Activated naive CD4-positive, alpha-beta T cell treated with anti-CD3 and anti-CD28 coated beads, Interleukin-2, amount 50 U/mL, for 24 hours (primary cell): ENCODE measurements at regions not wholly inside any gene's neighbourhood (a gene's known extent, or its start where the extent isn't known, plus 50 kb on each side); places are given as distances from the start of the nearest gene placed in this dataset.

Source experiments
- H3K27ac Mint-ChIP-seq: one replicate; pipeline ENCODE4 v1.8.0; 2021; ENCODE audit warnings: mild to moderate bottlenecking, mixed read lengths
- H3K27me3 Mint-ChIP-seq: one replicate; pipeline ENCODE4 v1.8.0; 2021; ENCODE audit warnings: mixed read lengths
- H3K36me3 Mint-ChIP-seq: one replicate; pipeline ENCODE4 v1.8.0; 2021; ENCODE audit warnings: mixed read lengths
- H3K4me1 Mint-ChIP-seq: one replicate; pipeline ENCODE4 v1.8.0; 2021; ENCODE audit warnings: mixed read lengths
- H3K4me3 Mint-ChIP-seq: one replicate; pipeline ENCODE4 v1.8.0; 2021; ENCODE audit warnings: mild to moderate bottlenecking, mixed read lengths
- H3K9me3 Mint-ChIP-seq: one replicate; pipeline ENCODE4 v1.8.0; 2021; ENCODE audit warnings: mixed read lengths

DNA sequence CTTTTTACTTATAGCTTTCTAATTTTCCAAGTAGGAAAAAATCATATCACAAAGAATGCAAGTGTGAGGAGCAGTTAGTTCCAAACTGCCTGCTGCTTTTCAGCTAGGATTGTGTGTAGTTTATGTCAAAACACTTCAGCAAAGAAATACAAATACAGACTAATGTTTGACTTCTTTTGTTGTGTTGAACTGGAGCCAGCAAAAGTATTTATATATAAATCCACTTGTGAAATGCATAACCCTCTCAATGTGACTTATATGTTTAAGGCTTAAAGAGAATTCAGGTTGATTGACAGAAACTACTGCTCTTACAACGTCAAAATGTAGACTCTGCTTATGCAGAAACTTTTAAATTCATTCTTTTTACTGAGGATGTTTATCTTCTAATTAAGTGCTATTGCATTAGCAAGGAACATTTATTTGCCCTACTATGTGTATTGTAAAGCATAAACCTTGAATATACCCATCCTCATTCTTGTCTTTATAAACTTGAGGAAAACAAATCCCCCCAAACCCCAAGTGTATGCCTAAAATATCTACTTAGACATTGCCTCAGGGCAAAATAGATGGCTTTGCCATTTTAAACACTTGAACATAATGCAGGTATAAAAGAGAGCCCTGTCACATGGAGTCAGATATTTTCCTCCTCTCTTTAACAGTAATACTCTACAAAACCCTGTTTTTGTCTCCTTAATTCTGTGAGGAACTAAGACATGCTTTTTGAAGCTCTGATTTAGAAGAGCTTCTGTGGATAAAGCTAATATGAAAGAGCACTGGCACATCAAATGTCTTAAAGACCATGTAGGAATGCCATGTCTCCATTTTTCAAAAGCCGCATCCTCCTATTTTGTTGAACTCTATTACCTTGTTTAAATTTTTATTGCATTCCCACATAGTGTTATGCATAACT lies 302.8 kb upstream of the TBC1D5 start:
- no peaks in the 10 kb centered on the region for H3K4me1 Mint-ChIP-seq
- no peak overlapping the region for H3K4me3 Mint-ChIP-seq
- H3K27ac Mint-ChIP-seq: no peak overlapping the region
- H3K27me3 Mint-ChIP-seq: peaks cover 4% of the 10 kb centered on the region
- no peaks in the 10 kb centered on the region for H3K9me3 Mint-ChIP-seq
- H3K36me3 Mint-ChIP-seq: no peaks in the 10 kb centered on the region

DNA sequence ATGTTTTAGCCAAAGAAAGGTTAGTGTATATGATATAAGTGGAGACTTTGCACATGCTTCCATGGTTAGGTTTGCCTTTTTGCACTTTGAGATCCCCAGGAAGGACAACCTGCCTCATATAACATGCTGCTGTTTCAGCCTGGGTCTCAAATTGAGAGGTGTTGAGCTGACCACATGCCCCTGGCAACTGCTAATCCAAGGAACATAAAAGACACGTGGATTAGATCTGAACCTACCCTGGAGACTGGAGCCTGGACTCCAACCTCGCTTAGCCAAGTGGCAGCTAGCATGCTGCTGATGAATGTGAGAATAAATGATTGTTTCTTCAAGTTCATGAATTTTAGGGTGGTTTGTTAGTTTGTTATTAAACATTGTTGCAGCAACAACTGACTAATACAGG lies 301.8 kb upstream of the TBC1D5 start:
- peaks cover 4% of the 10 kb centered on the region for H3K27me3 Mint-ChIP-seq
- H3K4me1 Mint-ChIP-seq: no peaks in the 10 kb centered on the region
- no peaks in the 10 kb centered on the region for H3K9me3 Mint-ChIP-seq
- no peak overlapping the region for H3K27ac Mint-ChIP-seq
- no peak overlapping the region for H3K4me3 Mint-ChIP-seq
- no peaks in the 10 kb centered on the region for H3K36me3 Mint-ChIP-seq

DNA sequence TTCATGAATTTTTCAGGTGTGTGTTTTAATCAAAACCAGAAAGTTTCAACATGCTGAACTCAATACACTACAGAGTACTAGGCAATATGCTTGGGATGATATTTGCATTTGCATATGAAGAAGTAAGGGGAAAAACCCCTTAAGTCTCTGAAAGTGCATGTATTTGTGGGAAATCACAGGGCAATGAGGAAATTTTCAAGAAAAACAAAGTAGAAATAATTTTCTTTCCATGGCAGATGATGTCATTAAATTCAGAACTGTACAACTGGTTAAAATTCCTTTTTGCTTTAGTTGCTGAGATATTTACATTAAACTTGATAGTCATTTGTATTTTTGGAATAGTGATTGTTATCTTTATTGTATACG lies 294.0 kb upstream of the TBC1D5 start:
- H3K4me3 Mint-ChIP-seq: no peak overlapping the region
- no peak overlapping the region for H3K27ac Mint-ChIP-seq
- H3K36me3 Mint-ChIP-seq: no peaks in the 10 kb centered on the region
- H3K4me1 Mint-ChIP-seq: no peaks in the 10 kb centered on the region
- peaks cover 2% of the 10 kb centered on the region for H3K27me3 Mint-ChIP-seq
- no peaks in the 10 kb centered on the region for H3K9me3 Mint-ChIP-seq

DNA sequence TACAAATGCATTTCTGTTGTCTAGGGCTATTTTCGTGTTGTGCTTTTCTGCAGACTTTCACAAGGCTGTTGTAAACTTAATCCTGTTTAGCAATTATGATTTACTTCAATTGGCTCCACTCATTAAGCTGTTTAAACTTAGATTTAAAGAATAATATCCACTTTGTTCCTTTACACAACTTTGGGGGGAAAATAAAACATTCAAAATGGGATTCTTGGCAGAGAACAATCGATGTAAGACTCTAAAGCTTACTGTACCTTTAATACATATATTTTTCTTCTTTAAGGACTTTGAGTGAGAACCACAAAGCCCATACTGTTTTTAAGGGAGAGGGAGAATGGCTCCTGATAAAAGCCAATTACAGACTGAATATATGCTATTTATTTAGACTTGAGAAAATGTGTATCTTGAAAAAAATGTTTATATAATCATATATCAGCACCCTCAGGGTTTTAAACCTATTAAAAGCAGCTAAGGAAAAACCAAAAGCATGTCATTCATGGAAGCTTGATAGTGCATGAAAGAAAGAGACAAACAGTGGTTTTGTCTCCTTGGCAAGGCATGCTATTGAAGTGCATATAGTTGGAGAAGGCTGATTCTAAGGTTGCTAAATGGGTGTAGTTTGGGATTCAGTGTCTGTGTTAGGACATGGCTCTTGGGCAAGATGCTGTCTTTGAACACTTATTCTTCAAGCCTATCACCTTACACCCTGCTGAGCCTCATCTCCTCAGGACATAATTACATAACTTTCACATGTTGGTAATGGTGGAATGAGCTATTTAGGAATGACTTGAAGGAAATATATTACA lies 293.4 kb upstream of the TBC1D5 start:
- Mint-ChIP-seq H3K4me1 (no peaks in the 10 kb centered on the region), H3K4me3 (no peak overlapping the region), H3K9me3 (no peaks in the 10 kb centered on the region), H3K27me3 (peaks cover under 1% of the 10 kb centered on the region), H3K36me3 (no peaks in the 10 kb centered on the region), H3K27ac (no peak overlapping the region)

DNA sequence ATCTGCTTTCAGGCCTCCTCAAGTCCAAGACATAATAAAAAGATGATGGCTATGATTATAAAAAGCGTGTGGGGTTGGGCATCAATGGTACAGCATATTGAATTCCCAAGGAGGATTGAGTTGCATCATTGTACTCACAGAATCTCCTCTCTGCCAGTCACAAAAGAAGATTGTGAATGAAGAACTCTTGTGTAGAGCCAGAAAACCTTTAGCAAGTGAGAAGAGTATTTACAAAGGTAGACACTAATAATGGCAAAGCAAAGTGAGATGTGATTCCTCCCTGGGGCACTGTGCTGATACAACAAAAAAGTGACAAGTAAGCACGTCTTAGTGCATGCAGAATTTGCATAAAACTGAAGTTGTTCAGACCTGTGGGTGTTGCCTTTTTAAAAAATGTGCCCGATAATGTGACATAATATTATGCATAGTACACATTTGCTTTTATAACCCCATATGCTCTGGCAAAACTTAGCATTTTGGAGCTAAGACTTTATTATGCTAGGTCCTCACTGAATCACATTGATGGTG lies 291.2 kb upstream of the TBC1D5 start:
- no peak overlapping the region for H3K4me3 Mint-ChIP-seq
- no peaks in the 10 kb centered on the region for H3K36me3 Mint-ChIP-seq
- H3K27me3 Mint-ChIP-seq: peaks cover 4% of the 10 kb centered on the region
- H3K9me3 Mint-ChIP-seq: no peaks in the 10 kb centered on the region
- H3K27ac Mint-ChIP-seq: no peak overlapping the region
- H3K4me1 Mint-ChIP-seq: no peaks in the 10 kb centered on the region

DNA sequence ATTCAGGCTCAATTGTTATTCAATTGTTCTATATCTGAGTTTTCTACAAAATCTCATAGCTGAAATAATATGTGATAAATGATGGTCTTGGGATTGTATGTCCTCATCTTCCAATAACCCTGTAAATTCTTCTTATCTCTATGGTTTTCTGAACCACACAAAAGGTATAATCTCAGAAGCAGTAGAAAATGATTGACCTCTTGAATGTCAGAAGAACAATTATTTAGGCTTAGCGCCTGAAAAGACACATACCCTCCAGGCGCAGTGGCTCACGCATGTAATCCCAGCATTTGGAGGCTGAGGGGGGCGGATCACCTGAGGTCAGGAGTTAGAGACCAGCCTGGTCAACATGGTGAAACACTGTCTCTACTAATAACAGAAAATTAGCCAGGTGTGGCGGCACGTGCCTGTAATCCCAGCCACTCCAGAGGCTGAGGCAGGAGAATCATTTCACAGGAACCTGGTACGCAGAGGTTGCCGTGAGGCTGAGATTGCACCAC lies 288.0 kb upstream of the TBC1D5 start:
- Mint-ChIP-seq H3K4me3 (no peak overlapping the region), H3K9me3 (no peaks in the 10 kb centered on the region), H3K36me3 (no peaks in the 10 kb centered on the region), H3K4me1 (no peaks in the 10 kb centered on the region), H3K27ac (no peak overlapping the region), H3K27me3 (peaks cover 10% of the 10 kb centered on the region)

DNA sequence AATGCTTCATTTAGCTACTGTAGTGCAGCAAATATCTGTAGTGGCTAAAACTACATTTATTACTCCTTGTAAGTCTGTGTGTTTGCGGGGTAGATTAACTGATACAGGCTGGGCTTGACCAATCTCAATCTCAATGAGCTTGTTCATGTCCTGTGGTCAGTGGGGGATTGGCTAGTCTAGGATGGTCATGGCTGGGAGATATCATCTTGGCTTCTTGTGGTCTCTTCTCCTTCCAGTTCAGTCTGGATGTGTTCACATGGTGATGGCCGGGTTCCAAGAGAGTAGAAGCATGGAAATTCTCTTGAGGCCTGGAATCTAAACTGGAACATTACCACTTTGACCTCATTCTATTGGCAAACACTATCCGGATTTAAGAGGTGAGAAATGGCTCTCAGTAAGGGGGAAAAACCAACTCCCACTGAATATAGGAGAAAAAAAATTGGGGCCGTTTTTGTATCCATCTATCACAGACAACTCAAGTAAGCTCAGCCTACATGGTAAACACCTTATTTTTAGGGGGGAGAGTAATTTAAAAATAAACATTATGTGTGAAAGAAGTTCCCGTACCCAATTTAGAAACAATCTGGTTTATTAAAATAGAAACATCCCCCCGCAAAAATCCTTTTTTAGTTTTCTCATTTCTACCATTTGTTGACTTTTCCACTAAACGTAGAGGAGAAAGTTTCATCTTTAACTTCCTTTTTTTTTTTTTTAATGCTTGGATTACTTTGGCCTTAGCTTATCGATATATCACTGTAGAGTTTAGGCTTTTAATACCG lies 284.9 kb upstream of the TBC1D5 start:
- Mint-ChIP-seq H3K36me3 (no peaks in the 10 kb centered on the region), H3K4me1 (no peaks in the 10 kb centered on the region), H3K27me3 (peaks cover 15% of the 10 kb centered on the region), H3K9me3 (no peaks in the 10 kb centered on the region), H3K27ac (no peak overlapping the region), H3K4me3 (no peak overlapping the region)

DNA sequence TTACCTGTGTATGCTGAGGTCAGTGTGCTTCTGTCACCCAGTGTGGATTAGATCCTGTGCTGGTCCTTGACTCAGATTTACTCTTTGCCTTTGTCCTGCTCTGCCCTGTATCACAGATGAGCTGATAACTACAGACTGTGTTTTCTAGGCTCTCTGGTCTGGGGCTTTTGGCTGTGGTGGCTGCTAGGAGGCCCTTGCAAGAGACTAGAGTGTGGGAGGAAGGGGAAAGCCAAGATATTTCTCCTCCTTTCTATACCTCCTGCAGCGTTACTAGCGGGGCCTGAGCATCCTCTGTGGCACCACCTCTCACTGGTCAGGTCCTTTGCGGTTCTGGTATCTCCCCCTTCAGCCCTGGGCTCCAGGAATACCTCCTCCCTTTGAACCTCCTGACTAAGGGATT lies 282.3 kb upstream of the TBC1D5 start:
- no peaks in the 10 kb centered on the region for H3K36me3 Mint-ChIP-seq

DNA sequence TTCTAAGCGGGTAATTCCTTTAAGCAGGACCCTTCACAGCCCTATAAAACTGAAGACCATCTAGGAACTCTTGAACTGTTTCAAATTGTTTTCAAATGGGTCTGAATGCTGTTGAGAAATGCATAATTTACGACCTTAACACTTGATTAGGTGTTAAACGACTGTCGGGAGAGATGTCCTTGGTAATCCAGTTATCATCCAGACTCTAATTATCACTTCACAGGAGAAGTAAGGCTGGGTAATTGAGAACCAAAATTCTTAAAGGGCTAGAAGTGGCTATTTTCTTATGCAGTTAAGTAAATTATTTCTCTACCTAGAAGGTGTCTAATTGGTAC lies 276.7 kb upstream of the TBC1D5 start:
- Mint-ChIP-seq H3K4me1 (peaks cover 6% of the 10 kb centered on the region), H3K36me3 (no peaks in the 10 kb centered on the region), H3K9me3 (no peaks in the 10 kb centered on the region), H3K27me3 (peaks cover 12% of the 10 kb centered on the region), H3K27ac (no peak overlapping the region), H3K4me3 (no peak overlapping the region)

More for the DNA sequence above, 282.3 kb upstream of the TBC1D5 start:
- H3K4me1 Mint-ChIP-seq: no peaks in the 10 kb centered on the region
- no peak overlapping the region for H3K27ac Mint-ChIP-seq
- no peak overlapping the region for H3K4me3 Mint-ChIP-seq
- no peaks in the 10 kb centered on the region for H3K9me3 Mint-ChIP-seq
- H3K27me3 Mint-ChIP-seq: peaks cover 19% of the 10 kb centered on the region

DNA sequence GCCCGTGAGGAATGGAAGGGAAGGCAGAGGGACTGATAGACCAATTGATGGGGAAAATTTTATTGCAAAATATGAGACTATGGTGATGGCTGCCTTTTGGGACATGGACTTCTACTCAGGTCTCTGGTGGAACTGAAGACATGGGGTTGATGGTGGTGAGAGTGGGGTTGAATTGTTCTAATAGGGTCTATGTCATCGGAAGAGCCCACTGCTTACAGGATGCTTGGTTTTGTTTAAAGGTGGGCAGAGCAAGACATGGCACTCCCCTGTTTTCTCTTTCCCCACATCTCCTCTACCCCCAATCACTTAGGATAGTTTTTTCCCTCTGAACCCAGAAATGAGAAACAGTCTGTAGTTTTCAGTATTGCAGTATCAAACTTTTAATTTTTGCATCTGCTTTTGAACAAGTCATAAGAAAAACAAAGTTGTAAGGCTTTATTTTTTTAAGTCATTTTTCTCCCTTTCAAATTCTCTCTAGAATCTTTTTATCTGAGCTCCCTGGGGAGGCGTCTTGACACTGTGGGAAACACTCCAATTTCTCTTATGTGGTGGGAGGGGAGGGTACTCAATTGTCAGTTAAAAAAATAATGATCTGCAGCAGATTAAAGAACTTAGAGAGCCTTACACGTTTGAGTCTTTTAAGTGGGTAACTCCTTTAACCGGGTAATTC lies 276.2 kb upstream of the TBC1D5 start:
- H3K36me3 Mint-ChIP-seq: no peaks in the 10 kb centered on the region
- no peak overlapping the region for H3K27ac Mint-ChIP-seq
- no peak overlapping the region for H3K4me3 Mint-ChIP-seq
- peaks cover 12% of the 10 kb centered on the region for H3K27me3 Mint-ChIP-seq
- no peaks in the 10 kb centered on the region for H3K9me3 Mint-ChIP-seq
- H3K4me1 Mint-ChIP-seq: peaks cover 6% of the 10 kb centered on the region

DNA sequence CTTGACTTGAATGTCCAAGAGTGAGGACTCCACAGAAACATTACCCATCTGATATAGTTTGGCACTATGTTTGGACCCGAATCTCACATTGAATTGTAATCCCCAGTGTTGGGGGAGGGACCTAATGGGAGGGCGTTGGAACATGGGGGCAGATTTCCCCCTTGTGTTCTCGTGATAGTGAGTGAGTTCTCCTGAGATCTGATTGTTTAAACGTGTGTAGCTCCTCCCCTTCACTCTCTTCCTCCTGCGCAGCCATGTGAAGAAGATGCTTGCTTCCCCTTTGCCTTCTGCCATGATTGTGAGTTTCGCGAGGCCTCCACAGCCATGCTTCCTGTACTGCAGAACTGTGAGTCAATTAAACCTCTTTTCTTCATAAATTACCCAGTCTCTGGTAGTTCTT lies 273.9 kb upstream of the TBC1D5 start:
- H3K27ac Mint-ChIP-seq: no peak overlapping the region
- no peaks in the 10 kb centered on the region for H3K9me3 Mint-ChIP-seq
- H3K36me3 Mint-ChIP-seq: no peaks in the 10 kb centered on the region
- peaks cover 6% of the 10 kb centered on the region for H3K4me1 Mint-ChIP-seq
- H3K27me3 Mint-ChIP-seq: peaks cover 6% of the 10 kb centered on the region
- no peak overlapping the region for H3K4me3 Mint-ChIP-seq

DNA sequence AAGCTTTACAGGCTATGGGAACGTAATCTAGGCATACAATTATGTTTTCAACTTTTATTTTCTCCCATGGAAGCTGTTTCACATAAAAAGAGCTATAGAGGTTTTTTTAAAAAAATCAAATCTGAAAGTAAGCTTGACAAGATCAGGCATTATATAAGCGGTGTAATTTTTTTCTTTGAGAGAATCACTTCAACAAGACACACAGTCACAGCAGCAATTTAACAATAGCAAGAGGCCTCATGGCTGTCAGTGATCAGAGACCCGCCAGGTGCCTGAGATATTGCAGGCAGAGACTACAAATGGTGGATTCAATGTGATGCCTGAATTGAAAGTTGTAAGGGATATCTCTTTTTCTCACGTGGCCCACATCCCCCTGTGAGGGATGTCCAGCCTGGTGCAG lies 270.5 kb upstream of the TBC1D5 start:
- H3K4me1 Mint-ChIP-seq: no peaks in the 10 kb centered on the region
- H3K27me3 Mint-ChIP-seq: peaks cover 2% of the 10 kb centered on the region
- no peak overlapping the region for H3K4me3 Mint-ChIP-seq

DNA sequence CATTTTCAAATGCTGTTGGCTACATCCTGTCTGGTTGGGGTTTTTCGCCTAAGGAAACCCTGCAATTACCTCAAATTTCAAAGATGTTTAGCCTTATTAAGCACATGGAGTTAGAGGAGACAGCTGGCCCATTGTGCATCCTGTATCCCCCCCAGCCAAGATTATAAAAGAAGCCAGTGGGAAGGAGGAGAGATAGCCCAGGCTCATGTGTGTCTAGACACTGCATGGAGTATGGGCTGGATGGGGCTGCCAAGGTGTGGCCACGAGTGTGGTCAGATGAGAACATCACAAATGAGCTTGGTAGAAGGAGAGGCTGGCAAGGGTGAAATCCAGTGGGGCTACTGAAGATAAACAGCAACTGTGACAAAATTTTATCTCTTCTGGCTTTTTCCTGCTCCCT lies 270.0 kb upstream of the TBC1D5 start:
- Mint-ChIP-seq H3K27ac (no peak overlapping the region), H3K27me3 (peaks cover 2% of the 10 kb centered on the region), H3K9me3 (no peaks in the 10 kb centered on the region), H3K4me1 (no peaks in the 10 kb centered on the region), H3K36me3 (no peaks in the 10 kb centered on the region), H3K4me3 (no peak overlapping the region)

More for the DNA sequence above, 270.5 kb upstream of the TBC1D5 start:
- Mint-ChIP-seq H3K9me3 (no peaks in the 10 kb centered on the region), H3K27ac (no peak overlapping the region), H3K36me3 (no peaks in the 10 kb centered on the region)

DNA sequence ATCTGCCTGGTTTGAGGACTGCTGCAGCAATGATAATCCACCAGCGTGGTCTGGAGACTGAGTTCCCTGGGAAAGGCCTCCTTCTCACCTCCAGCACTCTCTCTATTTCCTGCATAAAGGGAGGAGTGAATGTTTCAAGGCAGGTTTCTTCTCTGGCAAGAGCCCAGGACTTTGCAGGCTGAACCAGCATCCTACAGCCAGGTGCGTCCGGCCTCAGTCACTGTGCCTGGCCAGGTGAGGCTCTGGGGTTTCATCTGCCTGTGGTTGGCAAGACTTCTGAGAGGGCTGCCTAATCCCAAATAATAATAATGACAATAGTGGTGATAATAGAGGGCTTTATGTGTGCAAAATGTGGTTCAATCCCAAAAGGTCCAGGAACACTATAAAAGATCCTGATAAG lies 269.0 kb upstream of the TBC1D5 start:
- H3K9me3 Mint-ChIP-seq: no peaks in the 10 kb centered on the region
- H3K36me3 Mint-ChIP-seq: no peaks in the 10 kb centered on the region
- H3K4me3 Mint-ChIP-seq: no peak overlapping the region
- H3K4me1 Mint-ChIP-seq: no peaks in the 10 kb centered on the region
- H3K27ac Mint-ChIP-seq: no peak overlapping the region
- peaks cover 2% of the 10 kb centered on the region for H3K27me3 Mint-ChIP-seq

DNA sequence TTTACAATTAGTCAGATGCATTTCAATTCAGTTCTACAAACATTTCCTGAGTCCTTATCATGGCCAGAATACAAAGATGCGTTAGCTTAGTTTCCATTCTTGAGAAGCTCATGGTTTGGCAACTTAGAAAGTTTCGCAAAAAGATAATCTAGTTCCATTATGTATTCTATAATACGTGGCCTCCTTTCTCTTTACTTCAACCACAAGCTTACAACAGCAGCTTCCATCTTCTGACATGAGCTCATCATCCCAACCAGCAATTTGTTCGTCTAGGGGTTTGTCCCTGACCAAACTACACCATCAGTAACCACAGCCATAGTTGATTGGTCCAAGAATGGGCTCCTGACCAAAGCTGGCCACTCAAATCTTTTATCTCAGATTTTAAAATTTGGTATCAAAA lies 267.6 kb upstream of the TBC1D5 start:
- Mint-ChIP-seq H3K27ac (no peak overlapping the region), H3K27me3 (peaks cover 2% of the 10 kb centered on the region), H3K4me3 (no peak overlapping the region), H3K9me3 (no peaks in the 10 kb centered on the region), H3K36me3 (no peaks in the 10 kb centered on the region), H3K4me1 (no peaks in the 10 kb centered on the region)
